Neural cell (in vitro differentiated cells): ENCODE measurements at regions not wholly inside any gene's neighbourhood (a gene's known extent, or its start where the extent isn't known, plus 50 kb on each side); places are given as distances from the start of the nearest gene placed in this dataset.

Experiments
- H2AFZ ChIP-seq: fragments of 200-600, 300-800 bp; sonication (generic), shearing (Covaris generic); 2 replicates; pipeline ENCODE4 v1.6.0; 2014; ENCODE audit warnings: low read depth, mild to moderate bottlenecking, antibody characterized with exemption, low read length, moderate library complexity
- H3F3A ChIP-seq: fragments of 200-600 bp; shearing (Covaris generic); 2 replicates; pipeline ENCODE4 v1.6.1; 2016; ENCODE audit warnings: mild to moderate bottlenecking, moderate library complexity, mixed read lengths, antibody characterized with exemption, low read length; ENCODE audit not compliant: insufficient read depth, poor library complexity, severe bottlenecking
- H3K27ac ChIP-seq: fragments of 200-600, 300-800 bp; sonication (generic), shearing (Covaris generic); 2 replicates; pipeline ENCODE4 v1.5.1; 2014; ENCODE audit warnings: mild to moderate bottlenecking, low read length, moderate library complexity
- H3K27me3 ChIP-seq: fragments of 300-800, 200-600 bp; sonication (generic), shearing (Covaris generic); 2 replicates; pipeline ENCODE4 v1.6.0; 2014; ENCODE audit warnings: mild to moderate bottlenecking, low read depth, low read length, moderate library complexity; ENCODE audit not compliant: insufficient read depth
- H3K36me3 ChIP-seq: fragments of 300-800, 200-600 bp; sonication (generic), shearing (Covaris generic); 2 replicates; pipeline ENCODE4 v1.5.1; 2014; ENCODE audit warnings: mild to moderate bottlenecking, antibody characterized with exemption, low read length, moderate library complexity; ENCODE audit not compliant: insufficient read depth
- H3K4me2 ChIP-seq: fragments of 300-800, 200-600 bp; sonication (generic), shearing (Covaris generic); 2 replicates; pipeline ENCODE4 v1.6.0; 2014; ENCODE audit warnings: mild to moderate bottlenecking, low read length
- H3K4me3 ChIP-seq: fragments of 300-800, 200-600 bp; sonication (generic), shearing (Covaris generic); 2 replicates; pipeline ENCODE4 v1.5.1; 2014; ENCODE audit warnings: mild to moderate bottlenecking, low read length, moderate library complexity
- H3K79me2 ChIP-seq: fragments of 200-600 bp; shearing (Covaris generic); replicated peaks from 2 replicates; pipeline ENCODE4 v1.6.0; 2014; ENCODE audit warnings: mild to moderate bottlenecking, low read length, moderate library complexity; ENCODE audit not compliant: insufficient read depth
- H3K9ac ChIP-seq: fragments of 300-800, 200-600 bp; sonication (generic), shearing (Covaris generic); 2 replicates; pipeline ENCODE4 v1.6.1; 2016; ENCODE audit warnings: mild to moderate bottlenecking, low read length, mixed read lengths
- H3K9me2 ChIP-seq: fragments of 200-600 bp; shearing (Covaris generic); 2 replicates; pipeline ENCODE4 v1.6.1; 2016; ENCODE audit warnings: mild to moderate bottlenecking, low read length, mixed read lengths; ENCODE audit not compliant: insufficient read depth
- H3K9me3 ChIP-seq: fragments of 200-600, 300-800 bp; sonication (generic), shearing (Covaris generic); 2 replicates; pipeline ENCODE4 v1.6.1; 2016; ENCODE audit warnings: mild to moderate bottlenecking, mixed run types, low read length, moderate library complexity, mixed read lengths
- H4K20me1 ChIP-seq: fragments of 200-600 bp; shearing (Covaris generic); 2 replicates; pipeline ENCODE4 v1.6.1; 2016; ENCODE audit warnings: mild to moderate bottlenecking, mixed run types; ENCODE audit not compliant: insufficient read depth
- EZH2 ChIP-seq: fragments of 200-600, 300-800 bp; shearing (Covaris generic), sonication (generic); IDR thresholded peaks from 2 replicates; pipeline ENCODE4 v1.6.1; 2014; ENCODE audit warnings: antibody characterized with exemption, low read length, borderline replicate concordance, mild to moderate bottlenecking; ENCODE audit not compliant: insufficient read depth, poor library complexity, severe bottlenecking
- MXI1 ChIP-seq: fragments of 450-650 bp; conservative IDR thresholded peaks from 2 replicates; pipeline ENCODE4 v1.6.1; 2014; ENCODE audit warnings: antibody characterized with exemption, mild to moderate bottlenecking; ENCODE audit not compliant: poor library complexity, severe bottlenecking
- POLR2AphosphoS5 ChIP-seq: IDR thresholded peaks from 2 replicates; pipeline ENCODE4 v1.6.1; 2012
- TAF1 ChIP-seq: IDR thresholded peaks from 2 replicates; pipeline ENCODE4 v1.6.1; 2012; ENCODE audit warnings: low read depth
- TF ChIP-seq, protein P1 (sequence below): IDR thresholded peaks from 2 replicates; pipeline ENCODE4 v1.6.1; 2012; ENCODE audit warnings: borderline replicate concordance
- TF ChIP-seq, protein P2 (sequence below): fragments of 450-650 bp; IDR thresholded peaks from 2 replicates; pipeline ENCODE4 v1.5.1; 2014; ENCODE audit warnings: antibody characterized with exemption, mild to moderate bottlenecking, moderate library complexity; ENCODE audit not compliant: poor library complexity, severe bottlenecking

DNA sequence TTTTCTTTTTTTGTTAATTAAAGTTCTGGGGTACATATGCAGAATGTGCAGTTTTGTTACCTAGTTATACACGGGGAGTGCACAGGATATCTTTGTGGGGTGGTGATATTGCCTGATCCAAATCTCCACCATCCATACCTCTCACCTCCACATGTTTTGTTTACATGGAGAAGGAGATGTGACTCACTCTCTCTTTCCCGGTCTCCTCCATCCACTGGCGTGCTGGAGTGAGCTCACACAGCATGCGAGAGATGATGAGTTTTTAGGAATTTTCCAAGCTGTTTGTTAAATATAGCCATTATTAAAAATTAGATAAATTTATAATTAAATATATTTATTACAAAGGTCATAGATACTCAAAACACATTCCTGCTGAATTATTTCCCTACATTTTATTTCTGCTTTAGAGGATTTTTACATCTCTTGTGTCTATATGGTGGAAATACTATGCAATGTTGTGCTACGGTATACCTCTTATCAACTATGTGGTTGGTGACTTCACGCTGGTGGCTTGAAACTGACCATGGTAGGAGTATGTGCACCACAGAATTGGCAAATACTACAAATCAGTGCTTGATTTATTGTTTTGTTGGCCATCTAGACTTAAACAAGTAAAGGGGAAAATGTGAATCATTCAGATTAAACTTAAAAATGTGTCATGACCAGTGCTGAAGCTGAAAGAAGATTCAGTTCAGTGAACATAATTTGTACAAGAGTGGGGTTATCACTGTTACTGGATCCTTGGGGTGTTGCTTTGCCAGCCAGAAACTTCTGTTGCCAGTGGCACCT, 107.9 kb upstream of the FAM180A start:
- H3K36me3 ChIP-seq: no peaks in the 10 kb centered on the region
- no peaks in the 10 kb centered on the region for H3K9me3 ChIP-seq
- H3K79me2 ChIP-seq: no peaks in the 10 kb centered on the region
- TF ChIP-seq, protein P1, sequence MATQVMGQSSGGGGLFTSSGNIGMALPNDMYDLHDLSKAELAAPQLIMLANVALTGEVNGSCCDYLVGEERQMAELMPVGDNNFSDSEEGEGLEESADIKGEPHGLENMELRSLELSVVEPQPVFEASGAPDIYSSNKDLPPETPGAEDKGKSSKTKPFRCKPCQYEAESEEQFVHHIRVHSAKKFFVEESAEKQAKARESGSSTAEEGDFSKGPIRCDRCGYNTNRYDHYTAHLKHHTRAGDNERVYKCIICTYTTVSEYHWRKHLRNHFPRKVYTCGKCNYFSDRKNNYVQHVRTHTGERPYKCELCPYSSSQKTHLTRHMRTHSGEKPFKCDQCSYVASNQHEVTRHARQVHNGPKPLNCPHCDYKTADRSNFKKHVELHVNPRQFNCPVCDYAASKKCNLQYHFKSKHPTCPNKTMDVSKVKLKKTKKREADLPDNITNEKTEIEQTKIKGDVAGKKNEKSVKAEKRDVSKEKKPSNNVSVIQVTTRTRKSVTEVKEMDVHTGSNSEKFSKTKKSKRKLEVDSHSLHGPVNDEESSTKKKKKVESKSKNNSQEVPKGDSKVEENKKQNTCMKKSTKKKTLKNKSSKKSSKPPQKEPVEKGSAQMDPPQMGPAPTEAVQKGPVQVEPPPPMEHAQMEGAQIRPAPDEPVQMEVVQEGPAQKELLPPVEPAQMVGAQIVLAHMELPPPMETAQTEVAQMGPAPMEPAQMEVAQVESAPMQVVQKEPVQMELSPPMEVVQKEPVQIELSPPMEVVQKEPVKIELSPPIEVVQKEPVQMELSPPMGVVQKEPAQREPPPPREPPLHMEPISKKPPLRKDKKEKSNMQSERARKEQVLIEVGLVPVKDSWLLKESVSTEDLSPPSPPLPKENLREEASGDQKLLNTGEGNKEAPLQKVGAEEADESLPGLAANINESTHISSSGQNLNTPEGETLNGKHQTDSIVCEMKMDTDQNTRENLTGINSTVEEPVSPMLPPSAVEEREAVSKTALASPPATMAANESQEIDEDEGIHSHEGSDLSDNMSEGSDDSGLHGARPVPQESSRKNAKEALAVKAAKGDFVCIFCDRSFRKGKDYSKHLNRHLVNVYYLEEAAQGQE: no peak
- TF ChIP-seq MXI1 (no peak), EZH2 (no peak), TAF1 (no peak)
- TF ChIP-seq, protein P2, sequence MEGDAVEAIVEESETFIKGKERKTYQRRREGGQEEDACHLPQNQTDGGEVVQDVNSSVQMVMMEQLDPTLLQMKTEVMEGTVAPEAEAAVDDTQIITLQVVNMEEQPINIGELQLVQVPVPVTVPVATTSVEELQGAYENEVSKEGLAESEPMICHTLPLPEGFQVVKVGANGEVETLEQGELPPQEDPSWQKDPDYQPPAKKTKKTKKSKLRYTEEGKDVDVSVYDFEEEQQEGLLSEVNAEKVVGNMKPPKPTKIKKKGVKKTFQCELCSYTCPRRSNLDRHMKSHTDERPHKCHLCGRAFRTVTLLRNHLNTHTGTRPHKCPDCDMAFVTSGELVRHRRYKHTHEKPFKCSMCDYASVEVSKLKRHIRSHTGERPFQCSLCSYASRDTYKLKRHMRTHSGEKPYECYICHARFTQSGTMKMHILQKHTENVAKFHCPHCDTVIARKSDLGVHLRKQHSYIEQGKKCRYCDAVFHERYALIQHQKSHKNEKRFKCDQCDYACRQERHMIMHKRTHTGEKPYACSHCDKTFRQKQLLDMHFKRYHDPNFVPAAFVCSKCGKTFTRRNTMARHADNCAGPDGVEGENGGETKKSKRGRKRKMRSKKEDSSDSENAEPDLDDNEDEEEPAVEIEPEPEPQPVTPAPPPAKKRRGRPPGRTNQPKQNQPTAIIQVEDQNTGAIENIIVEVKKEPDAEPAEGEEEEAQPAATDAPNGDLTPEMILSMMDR: no peak
- H3K9ac ChIP-seq: no peak overlapping the region
- H2AFZ ChIP-seq: no peak overlapping the region
- H3K27me3 ChIP-seq: no peaks in the 10 kb centered on the region
- no peaks in the 10 kb centered on the region for H4K20me1 ChIP-seq
- no peaks in the 10 kb centered on the region for H3F3A ChIP-seq
- no peak overlapping the region for H3K27ac ChIP-seq
- no peak overlapping the region for H3K4me2 ChIP-seq
- H3K4me3 ChIP-seq: no peak overlapping the region
- no peaks in the 10 kb centered on the region for H3K9me2 ChIP-seq

DNA sequence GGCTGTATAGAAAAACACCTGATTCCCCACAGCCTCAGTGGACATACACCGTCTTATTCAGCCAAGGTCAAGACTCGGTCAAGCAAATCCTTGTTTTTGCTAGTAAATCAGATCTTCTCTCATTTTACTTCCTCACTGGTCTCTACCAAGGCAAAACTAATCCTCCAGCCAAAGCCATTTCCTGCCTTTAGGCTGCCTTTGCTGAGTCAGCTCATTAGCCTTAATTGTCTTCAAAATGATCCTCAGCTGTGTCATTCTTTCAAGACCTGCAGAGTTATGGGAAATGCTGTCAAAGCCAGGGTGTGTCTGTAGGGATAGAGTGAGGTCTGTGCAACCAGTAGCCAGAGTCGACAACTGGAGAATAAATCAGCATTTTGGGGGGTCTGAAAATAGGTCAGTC, 107.2 kb upstream of the FAM180A start:
- no peaks in the 10 kb centered on the region for H3F3A ChIP-seq

More for the DNA sequence above, 107.2 kb upstream of the FAM180A start:
- Histone ChIP-seq H3K9ac (no peak overlapping the region), H3K9me3 (no peaks in the 10 kb centered on the region), H3K36me3 (no peaks in the 10 kb centered on the region), H4K20me1 (no peaks in the 10 kb centered on the region), H3K27ac (no peak overlapping the region), H3K27me3 (no peaks in the 10 kb centered on the region), H3K4me3 (no peak overlapping the region), H2AFZ (no peak overlapping the region), H3K9me2 (no peaks in the 10 kb centered on the region), H3K4me2 (no peak overlapping the region), H3K79me2 (no peaks in the 10 kb centered on the region)
- TF ChIP-seq, protein P1: no peak
- TF ChIP-seq TAF1: no peak
- TF ChIP-seq POLR2AphosphoS5: no peak
